ENCODE measurements at regions not wholly inside any gene's neighbourhood (a gene's known extent, or its start where the extent isn't known, plus 50 kb on each side); places are given as distances from the start of the nearest gene placed in this dataset.
"Not testable (repeated sequence)": the region's sequence is repeated elsewhere in the genome, so short reads cannot be mapped to it uniquely, and the experiment has no call there.

GRCh38 chr2:82342356-82342755 lies 2037.8 kb upstream of the LRRTM1 start:
- intact Hi-C loops (cut with DNase I): no loop called here
- ATAC-seq (no peak), FAIRE-seq (no peak), DNase-seq (no peak)
- H3K36me3 ChIP-seq: no peaks in the 10 kb centered on the region
- H3K27me3 ChIP-seq: no peaks in the 10 kb centered on the region
- no peak overlapping the region for H3K4me3 ChIP-seq
- no peak overlapping the region for H3K27ac ChIP-seq
- WGBS, 2 donors: 81 to 88% methylated on average over 3 of the region's 3 CpGs
- no peak for TF ChIP-seq CTCF (IDR thresholded peaks at IDR 0.05)
- H3K9me3 ChIP-seq: no peaks in the 10 kb centered on the region
- no peaks in the 10 kb centered on the region for H3K4me1 ChIP-seq

- ATAC-seq: no peak
Observed at GRCh38 chr2:82340578-82341053, 2036.1 kb upstream of the LRRTM1 start.

GRCh38 chr2:82339805-82340204 lies 2035.3 kb upstream of the LRRTM1 start:
- no peak for TF ChIP-seq CTCF (IDR thresholded peaks at IDR 0.05)
- 77 to 90% methylated on average over 2 of the region's 2 CpGs for WGBS, 2 donors
- DNase-seq (no peak), ATAC-seq (no peak), FAIRE-seq (no peak)
- no peaks in the 10 kb centered on the region for H3K27me3 ChIP-seq
- H3K27ac ChIP-seq: no peak overlapping the region
- no peaks in the 10 kb centered on the region for H3K4me1 ChIP-seq
- H3K9me3 ChIP-seq: no peaks in the 10 kb centered on the region
- intact Hi-C loops (cut with DNase I): no loop called here
- H3K4me3 ChIP-seq: no peak overlapping the region
- no peaks in the 10 kb centered on the region for H3K36me3 ChIP-seq

More at GRCh38 chr2:82340578-82341053, 2036.1 kb upstream of the LRRTM1 start:
- H3K36me3 ChIP-seq: no peaks in the 10 kb centered on the region
- TF ChIP-seq CTCF (IDR thresholded peaks at IDR 0.05): no peak
- H3K4me3 ChIP-seq: no peak overlapping the region
- no peak for DNase-seq
- WGBS, 2 donors: 27 to 38% methylated on average over 2 of the region's 2 CpGs
- H3K27ac ChIP-seq: no peak overlapping the region
- no peaks in the 10 kb centered on the region for H3K9me3 ChIP-seq
- no peaks in the 10 kb centered on the region for H3K4me1 ChIP-seq
- H3K27me3 ChIP-seq: no peaks in the 10 kb centered on the region
- intact Hi-C loops (cut with DNase I): no loop called here
- FAIRE-seq: no peak

- ATAC-seq (no peak), DNase-seq (no peak), FAIRE-seq (no peak)
- intact Hi-C loops (cut with DNase I): no loop called here
- Histone ChIP-seq H3K27me3 (no peaks in the 10 kb centered on the region), H3K4me3 (no peak overlapping the region), H3K36me3 (no peaks in the 10 kb centered on the region), H3K27ac (no peak overlapping the region), H3K9me3 (no peaks in the 10 kb centered on the region), H3K4me1 (peaks cover 0 to 5% (median 0%) of the 10 kb centered on the region in 3 donors)
- no peak for TF ChIP-seq CTCF (IDR thresholded peaks at IDR 0.05)
- 90 to 94% methylated on average over 9 of the region's 9 CpGs for WGBS, 2 donors
Observed at GRCh38 chr2:82333697-82334096, 2029.1 kb upstream of the LRRTM1 start.

- WGBS, 2 donors: 23 to 29% methylated on average over 2 of the region's 2 CpGs
Observed at GRCh38 chr2:82330155-82330554, 2025.6 kb upstream of the LRRTM1 start.

GRCh38 chr2:82326180-82326767 lies 2021.7 kb upstream of the LRRTM1 start:
- H3K36me3 ChIP-seq; H3K9me3 ChIP-seq; H3K27me3 ChIP-seq; H3K4me3 ChIP-seq; intact Hi-C loops (cut with DNase I); H3K4me1 ChIP-seq; FAIRE-seq; ATAC-seq; H3K27ac ChIP-seq: not testable (repeated sequence)
- 96% methylated on average over 42 of the region's 42 CpGs for WGBS, 2 donors
- DNase-seq: peak in 1 of 6 donors; percentile 60

More at GRCh38 chr2:82330155-82330554, 2025.6 kb upstream of the LRRTM1 start:
- ATAC-seq: no peak
- no peak for TF ChIP-seq CTCF (IDR thresholded peaks at IDR 0.05)
- H3K36me3 ChIP-seq: no peaks in the 10 kb centered on the region
- FAIRE-seq: no peak
- DNase-seq: no peak
- H3K9me3 ChIP-seq: no peaks in the 10 kb centered on the region
- intact Hi-C loops (cut with DNase I): no loop called here
- no peak overlapping the region for H3K27ac ChIP-seq
- peaks cover 0 to 5% (median 0%) of the 10 kb centered on the region in 3 donors for H3K4me1 ChIP-seq
- H3K4me3 ChIP-seq: no peak overlapping the region
- no peaks in the 10 kb centered on the region for H3K27me3 ChIP-seq

All from pancreas (tissue), 10 donors.